Muscle layer of duodenum (tissue), 2 donors: ENCODE measurements at regions not wholly inside any gene's neighbourhood (a gene's known extent, or its start where the extent isn't known, plus 50 kb on each side); places are given as distances from the start of the nearest gene placed in this dataset.
"Not testable (repeated sequence)": the region's sequence is repeated elsewhere in the genome, so short reads cannot be mapped to it uniquely, and the experiment has no call there.

Experiments
- H3K27ac ChIP-seq: one replicate; pipeline ENCODE4 v1.7.0; 2013; ENCODE audit warnings: mild to moderate bottlenecking, low read length
- H3K27me3 ChIP-seq: one replicate; pipeline ENCODE4 v1.7.0; 2013; ENCODE audit warnings: low read depth, mild to moderate bottlenecking, control low read depth, low read length
- H3K36me3 ChIP-seq, 2 donors: one replicate each; pipeline ENCODE4 v1.7.0; 2013; ENCODE audit warnings: low read length in 2 of 2, control low read depth in 1 of 2, mild to moderate bottlenecking in 1 of 2; ENCODE audit not compliant: insufficient read depth in 2 of 2, control insufficient read depth in 1 of 2
- H3K4me1 ChIP-seq, 2 donors: one replicate each; pipeline ENCODE4 v1.7.0; 2013; ENCODE audit warnings: low read length in 2 of 2, mild to moderate bottlenecking in 2 of 2, control low read depth in 1 of 2, moderate library complexity in 1 of 2; ENCODE audit not compliant: insufficient read depth in 2 of 2, control insufficient read depth in 1 of 2
- H3K4me3 ChIP-seq, 2 donors: one replicate each; pipeline ENCODE4 v1.7.0; 2013; ENCODE audit warnings: low read length in 2 of 2, low read depth in 1 of 2, mild to moderate bottlenecking in 1 of 2
- H3K9me3 ChIP-seq, 2 donors: one replicate each; pipeline ENCODE4 v1.7.0; 2013; ENCODE audit warnings: low read length in 2 of 2, control low read depth in 1 of 2, mild to moderate bottlenecking in 1 of 2; ENCODE audit not compliant: control insufficient read depth in 1 of 2
- donor health status: healthy.

DNA sequence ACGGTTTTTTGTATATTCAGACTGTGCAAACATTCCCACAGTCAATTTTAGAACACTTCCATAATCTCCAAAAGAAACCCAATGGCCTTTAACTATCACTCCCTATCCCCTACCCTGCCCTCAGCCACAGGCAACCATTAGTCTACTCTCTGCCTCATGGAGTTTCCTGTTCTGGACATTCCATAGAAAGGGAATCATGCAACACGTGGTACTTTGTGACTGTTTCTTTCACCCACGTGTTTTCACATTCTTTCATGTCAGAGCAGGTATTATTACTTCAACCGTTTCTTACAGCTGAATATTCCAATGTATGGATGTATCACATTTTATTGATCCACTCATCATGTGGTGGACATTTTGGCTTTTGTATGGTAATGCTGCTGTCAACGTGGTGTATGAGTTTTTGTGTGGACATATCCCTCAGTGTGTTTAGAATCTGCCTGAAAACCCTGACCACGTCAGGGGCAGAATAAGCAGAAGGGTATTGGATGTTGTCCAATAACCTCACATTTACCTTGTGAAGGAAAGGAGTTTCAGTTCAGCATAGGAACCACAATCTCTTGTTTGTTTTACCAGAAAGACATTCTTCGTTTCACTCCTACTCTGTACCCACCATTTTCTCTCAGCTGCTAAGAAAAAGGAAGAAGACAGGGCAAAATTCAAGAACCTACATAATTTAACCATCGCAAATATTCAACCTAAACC lies 107.5 kb upstream of the DYRK2 start:
- H3K36me3 ChIP-seq, result no peaks in the 10 kb centered on the region
- H3K27me3 ChIP-seq, result no peaks in the 10 kb centered on the region
- no peaks in the 10 kb centered on the region for H3K9me3 ChIP-seq
- no peak overlapping the region for H3K4me3 ChIP-seq
- no peaks in the 10 kb centered on the region for H3K4me1 ChIP-seq
- no peak overlapping the region for H3K27ac ChIP-seq

GRCh38 chr12:67541625-67541991 lies 106.9 kb upstream of the DYRK2 start:
- Histone ChIP-seq H3K4me1 (no peaks in the 10 kb centered on the region), H3K36me3 (no peaks in the 10 kb centered on the region), H3K9me3 (no peaks in the 10 kb centered on the region), H3K4me3 (no peak overlapping the region), H3K27me3 (no peaks in the 10 kb centered on the region), H3K27ac (no peak overlapping the region)

GRCh38 chr12:67543021-67543770 lies 105.3 kb upstream of the DYRK2 start:
- Histone ChIP-seq H3K9me3 (no peaks in the 10 kb centered on the region), H3K27me3 (no peaks in the 10 kb centered on the region), H3K27ac (no peak overlapping the region), H3K4me3 (no peak overlapping the region), H3K4me1 (no peaks in the 10 kb centered on the region), H3K36me3 (no peaks in the 10 kb centered on the region)

DNA sequence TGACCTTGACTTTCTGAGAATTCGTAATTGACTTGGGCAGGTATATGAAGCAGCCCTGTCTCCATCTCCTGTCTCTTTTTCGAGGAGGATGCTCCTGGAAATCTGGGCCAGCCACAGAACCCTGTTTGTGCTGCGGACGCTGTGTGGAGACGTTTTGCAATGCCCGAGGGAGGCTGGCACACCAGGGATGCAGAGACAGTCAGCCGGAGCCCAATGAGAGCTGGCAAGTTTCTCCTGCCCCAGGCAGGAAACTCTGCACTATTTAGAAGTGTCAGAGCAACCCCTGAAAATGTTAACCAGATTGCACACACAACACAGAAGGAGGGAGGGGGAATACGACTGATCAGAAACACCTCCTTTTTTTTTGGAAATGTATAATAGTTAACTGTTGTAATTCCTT lies 103.2 kb upstream of the DYRK2 start:
- Histone ChIP-seq H3K9me3 (no peaks in the 10 kb centered on the region), H3K36me3 (no peaks in the 10 kb centered on the region), H3K4me3 (no peak overlapping the region), H3K4me1 (no peaks in the 10 kb centered on the region), H3K27ac (no peak overlapping the region), H3K27me3 (no peaks in the 10 kb centered on the region)

GRCh38 chr12:67546746-67547145 lies 101.8 kb upstream of the DYRK2 start:
- no peak overlapping the region for H3K27ac ChIP-seq
- no peaks in the 10 kb centered on the region for H3K36me3 ChIP-seq
- H3K27me3 ChIP-seq, result no peaks in the 10 kb centered on the region
- H3K4me1 ChIP-seq, result no peaks in the 10 kb centered on the region
- H3K9me3 ChIP-seq, result no peaks in the 10 kb centered on the region
- H3K4me3 ChIP-seq, result no peak overlapping the region

DNA sequence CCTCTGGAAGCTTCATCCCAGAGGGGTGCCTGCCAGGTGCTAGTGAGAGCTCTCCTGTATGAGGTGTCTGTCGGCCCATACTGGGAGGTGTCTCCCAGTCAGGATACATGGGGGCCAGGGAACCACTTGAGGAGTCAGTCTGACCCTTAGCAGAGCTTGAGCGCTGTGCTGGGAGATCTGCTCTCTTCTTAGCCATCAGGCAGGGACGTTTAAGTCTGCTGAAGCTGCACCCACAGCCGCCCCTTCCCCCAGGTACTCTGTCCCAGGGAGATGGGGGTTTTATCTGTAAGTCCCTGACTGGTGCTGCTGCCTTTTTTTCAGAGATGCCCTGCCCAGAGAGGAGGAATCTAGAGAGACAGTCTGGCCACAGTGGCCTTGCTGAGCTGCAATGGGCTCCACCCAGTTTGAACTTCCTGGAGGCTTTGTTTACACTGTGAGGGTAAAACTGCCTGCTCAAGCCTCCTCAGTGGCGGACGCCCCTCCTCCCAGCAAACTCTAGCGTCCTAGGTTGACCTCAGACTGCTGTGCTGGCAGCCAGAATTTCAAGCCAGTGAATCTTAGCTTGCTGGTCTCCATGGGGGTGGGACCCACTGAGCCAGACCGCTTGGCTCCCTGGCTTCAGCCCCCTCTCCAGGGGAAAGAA lies 93.3 kb upstream of the DYRK2 start:
- H3K4me1 ChIP-seq, H3K9me3 ChIP-seq, H3K27ac ChIP-seq, H3K4me3 ChIP-seq, H3K27me3 ChIP-seq, H3K36me3 ChIP-seq: not testable (repeated sequence)

DNA sequence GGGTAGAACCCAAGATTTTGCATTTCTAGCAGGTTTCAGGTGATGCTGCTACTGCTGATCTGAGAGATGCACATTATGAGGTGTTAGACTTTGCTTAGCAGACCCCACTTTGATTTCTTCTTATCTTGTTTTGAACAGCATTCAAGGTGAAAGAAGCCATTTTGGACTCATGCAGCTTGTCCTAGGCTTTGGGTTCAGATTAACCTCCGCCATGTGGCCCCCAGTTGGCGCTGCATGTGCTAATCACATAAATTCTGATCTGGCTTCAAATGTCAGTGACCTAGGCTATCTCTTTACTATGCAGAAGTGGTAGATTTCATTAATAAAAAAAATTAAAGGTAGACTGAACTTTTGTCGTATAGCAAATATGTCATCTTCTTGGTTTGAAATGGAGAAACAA lies 89.8 kb upstream of the DYRK2 start:
- Histone ChIP-seq H3K4me3 (no peak overlapping the region), H3K27ac (no peak overlapping the region), H3K36me3 (no peaks in the 10 kb centered on the region), H3K27me3 (no peaks in the 10 kb centered on the region), H3K9me3 (peaks cover 3 to 10% of the 10 kb centered on the region in 2 donors), H3K4me1 (peaks cover 0 to 5% of the 10 kb centered on the region in 2 donors)

DNA sequence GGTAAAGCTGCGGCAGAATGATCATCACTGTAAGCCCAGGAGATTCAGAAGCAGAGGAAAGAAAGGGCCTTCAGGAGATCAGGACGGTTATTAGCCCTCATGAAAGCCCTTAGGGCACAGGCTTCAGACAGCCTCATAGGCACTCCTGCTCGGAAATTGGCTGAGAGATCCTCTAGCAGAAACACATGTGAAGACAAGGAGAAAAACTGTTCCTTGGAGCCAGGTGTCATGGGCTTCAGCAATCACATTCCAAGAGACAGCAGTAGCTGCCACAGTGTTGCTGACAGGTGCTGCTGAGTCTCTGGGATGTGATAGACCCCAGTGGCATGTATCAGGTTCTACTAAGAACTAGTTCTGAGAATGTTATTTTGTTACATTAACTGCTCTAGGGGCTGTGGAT lies 88.8 kb upstream of the DYRK2 start:
- no peak overlapping the region for H3K4me3 ChIP-seq
- H3K36me3 ChIP-seq, result no peaks in the 10 kb centered on the region
- H3K4me1 ChIP-seq, result peaks cover 0 to 5% of the 10 kb centered on the region in 2 donors
- H3K9me3 ChIP-seq, result peaks cover 3 to 10% of the 10 kb centered on the region in 2 donors
- H3K27ac ChIP-seq, result no peak overlapping the region
- H3K27me3 ChIP-seq, result no peaks in the 10 kb centered on the region

GRCh38 chr12:67562513-67563287 lies 85.8 kb upstream of the DYRK2 start:
- H3K36me3 ChIP-seq, result no peaks in the 10 kb centered on the region
- H3K27ac ChIP-seq, result no peak overlapping the region
- no peaks in the 10 kb centered on the region for H3K4me1 ChIP-seq
- no peaks in the 10 kb centered on the region for H3K27me3 ChIP-seq
- no peak overlapping the region for H3K4me3 ChIP-seq
- peaks cover 3 to 14% of the 10 kb centered on the region in 2 donors for H3K9me3 ChIP-seq

DNA sequence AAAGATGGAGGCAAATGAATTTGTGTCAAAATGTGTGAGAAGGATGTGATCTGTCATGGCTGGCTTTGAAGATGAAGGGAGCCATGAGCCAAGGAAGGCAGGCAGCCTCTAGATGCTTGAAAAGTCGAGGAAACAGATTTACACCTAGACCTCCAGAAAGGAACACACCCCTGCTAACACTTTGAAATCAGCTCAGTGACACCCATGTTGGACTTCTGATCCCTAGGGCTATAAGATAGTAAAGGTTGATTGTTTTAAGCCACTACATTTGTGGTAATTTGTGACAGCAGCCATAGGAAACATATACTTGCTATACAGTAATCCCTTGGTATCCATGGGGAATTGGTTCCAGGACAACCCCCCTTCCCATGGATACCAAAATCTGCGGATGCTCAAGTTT lies 80.5 kb upstream of the DYRK2 start:
- Histone ChIP-seq H3K4me1 (no peaks in the 10 kb centered on the region), H3K36me3 (no peaks in the 10 kb centered on the region), H3K4me3 (no peak overlapping the region), H3K27ac (no peak overlapping the region), H3K9me3 (peaks cover under 1 to 7% of the 10 kb centered on the region in 2 donors), H3K27me3 (no peaks in the 10 kb centered on the region)

GRCh38 chr12:67572492-67572891 lies 76.1 kb upstream of the DYRK2 start:
- no peaks in the 10 kb centered on the region for H3K36me3 ChIP-seq
- no peak overlapping the region for H3K4me3 ChIP-seq
- H3K9me3 ChIP-seq, result no peaks in the 10 kb centered on the region
- H3K27ac ChIP-seq, result no peak overlapping the region
- H3K4me1 ChIP-seq, result no peaks in the 10 kb centered on the region
- no peaks in the 10 kb centered on the region for H3K27me3 ChIP-seq
